HPDE6-E6E7 (cell line): ENCODE measurements at regions not wholly inside any gene's neighbourhood (a gene's known extent, or its start where the extent isn't known, plus 50 kb on each side); places are given as distances from the start of the nearest gene placed in this dataset.
"Not testable (repeated sequence)": the region's sequence is repeated elsewhere in the genome, so short reads cannot be mapped to it uniquely, and the experiment has no call there.

Source experiments
- DNase-seq: peaks from one replicate; pipeline ENCODE4 v3.0.0; 2011; ENCODE audit warnings: missing footprints; ENCODE audit errors: extremely low spot score

DNA sequence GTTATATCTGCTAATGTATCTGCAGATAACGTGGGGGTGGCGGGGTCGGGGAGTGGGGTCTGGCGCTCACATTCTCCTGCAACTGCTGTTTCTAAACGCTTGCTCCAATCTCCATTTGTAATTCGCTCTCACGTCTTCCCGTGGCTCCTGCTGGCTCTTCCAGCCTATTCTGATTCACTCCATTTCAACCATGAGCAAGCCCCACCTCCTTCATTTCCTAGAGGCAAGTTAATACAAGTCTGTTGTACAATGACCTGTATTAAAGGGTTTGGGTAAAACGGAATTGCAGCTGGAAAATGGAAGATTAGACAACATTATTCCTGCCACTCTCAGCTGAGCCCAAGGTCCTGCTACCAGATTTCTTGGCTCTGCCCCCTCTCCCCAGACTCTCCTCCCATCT lies 132.3 kb downstream of the CSNK2A3 start:
- DNase-seq: peak; percentile 73

- DNase-seq: no peak
Measured at GRCh38 chr11:11218629-11218986, 134.4 kb downstream of the CSNK2A3 start.

DNA sequence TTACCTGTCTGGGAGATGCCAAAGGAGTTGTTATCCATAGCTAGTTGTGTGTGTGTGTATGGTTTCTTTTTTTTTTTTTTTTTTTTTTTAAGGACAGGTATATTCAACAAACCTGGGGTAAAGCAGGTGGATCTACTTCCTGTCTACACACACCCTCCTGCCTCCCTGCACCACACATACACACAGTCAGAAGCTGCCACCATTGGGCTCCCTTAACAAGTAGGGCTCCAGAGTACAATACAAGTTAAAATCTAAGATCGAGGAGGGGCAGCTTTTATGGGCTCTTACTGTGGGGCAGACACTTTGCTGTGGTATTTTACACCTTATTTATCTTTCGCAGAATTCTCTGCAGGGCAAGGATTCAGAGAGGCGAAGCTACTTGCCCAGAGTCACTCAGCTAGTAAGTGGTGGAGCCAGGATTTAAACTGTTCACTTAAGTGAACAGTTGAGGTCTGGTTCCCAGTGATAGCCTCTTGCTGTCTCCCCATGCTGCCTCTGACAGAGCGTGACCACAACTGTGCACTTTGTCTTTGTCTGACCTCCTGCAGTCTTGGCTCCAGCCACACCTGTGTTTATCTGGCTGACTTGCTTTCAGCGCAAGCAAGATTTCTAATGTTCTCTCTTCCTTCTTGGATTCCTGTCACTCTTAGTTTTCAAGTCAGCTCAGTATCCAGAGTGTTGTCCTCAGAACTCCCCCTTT lies 135.0 kb downstream of the CSNK2A3 start:
- no peak for DNase-seq

DNA sequence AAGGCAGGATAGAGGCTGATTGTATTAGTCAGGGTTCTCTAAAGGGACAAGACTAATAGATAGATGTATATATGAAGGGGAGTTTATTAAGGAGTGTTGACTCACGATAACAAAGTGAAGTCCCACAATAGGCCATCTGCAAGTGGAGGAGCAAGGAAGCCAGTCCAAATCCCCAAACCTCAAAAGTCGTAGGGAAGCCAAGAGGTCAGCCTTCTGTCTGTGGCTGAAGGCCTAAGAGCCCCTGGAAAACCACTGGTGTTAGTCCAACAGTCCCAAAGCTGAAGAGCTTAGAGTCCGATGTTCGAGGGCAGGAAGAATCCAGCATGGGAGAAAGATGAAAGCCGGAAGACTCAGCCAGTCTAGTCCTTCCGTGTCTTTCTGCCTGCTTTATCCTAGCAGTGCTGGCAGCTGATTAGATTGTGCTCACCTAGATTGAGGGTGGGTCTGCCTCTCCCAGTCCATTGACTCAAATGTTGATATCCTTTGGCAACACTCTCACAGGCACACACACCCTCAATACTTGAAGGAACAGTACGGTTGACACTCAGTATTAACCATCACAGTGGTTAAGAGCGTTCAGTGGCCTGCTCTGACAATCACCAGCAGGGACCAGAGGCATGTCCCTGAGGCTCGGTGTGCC lies 135.6 kb downstream of the CSNK2A3 start:
- DNase-seq: no peak

DNA sequence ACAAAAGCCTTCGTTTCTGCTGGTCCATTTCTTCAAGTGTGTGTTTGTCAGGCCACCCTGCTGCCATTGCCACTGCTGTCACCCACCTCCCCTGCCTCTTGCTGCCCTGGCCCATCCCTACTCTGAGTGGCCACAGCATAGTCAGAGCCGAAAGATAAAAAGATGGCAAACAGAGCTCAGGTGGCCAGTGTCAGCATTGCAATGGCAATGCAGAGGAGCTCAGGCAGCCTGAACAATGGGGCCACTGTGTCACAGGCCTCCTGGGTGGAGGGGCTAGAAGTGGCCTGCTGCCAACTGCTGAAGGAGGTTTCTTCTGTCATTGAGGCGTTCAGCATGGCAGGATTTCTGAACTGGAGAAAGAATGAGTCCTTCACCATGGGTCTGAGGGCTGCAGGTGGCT lies 137.1 kb downstream of the CSNK2A3 start:
- DNase-seq: no peak

DNA sequence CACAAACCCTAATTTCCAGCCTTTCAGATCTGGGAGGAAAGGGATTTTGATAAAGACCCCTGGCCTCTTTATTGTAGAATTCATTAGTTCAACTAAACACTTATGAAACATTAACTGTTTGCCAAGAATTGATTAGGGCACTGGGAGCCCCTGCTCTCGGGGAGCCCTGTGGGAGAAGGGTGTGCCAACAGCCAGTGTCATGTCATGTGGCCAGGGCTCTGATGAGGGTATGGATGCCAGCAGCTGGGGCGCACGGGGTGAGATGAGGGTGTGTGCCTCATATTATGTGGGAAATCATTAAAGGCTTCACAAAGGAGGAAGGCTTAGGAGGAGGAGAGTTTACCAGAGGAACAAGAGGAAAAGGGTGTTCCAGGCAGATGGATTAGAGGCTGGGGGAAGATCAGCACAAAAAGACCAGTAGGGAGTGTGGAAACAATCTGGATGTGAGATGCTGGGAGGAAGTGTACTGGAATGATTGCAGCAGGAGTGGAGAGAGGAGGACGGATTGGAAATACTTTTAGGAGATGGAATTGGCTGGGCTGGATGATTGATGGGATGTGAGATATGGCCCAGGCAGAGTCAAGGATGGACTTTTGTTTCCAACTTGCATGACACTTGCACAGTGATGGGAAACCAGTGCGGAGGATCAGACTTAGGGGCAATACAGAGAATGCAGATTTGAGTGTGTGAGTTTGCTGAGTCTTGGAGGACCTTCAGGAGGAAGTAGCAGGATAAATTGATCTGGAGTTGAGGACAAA lies 137.8 kb downstream of the CSNK2A3 start:
- no peak for DNase-seq

GRCh38 chr11:11213117-11213516 lies 139.9 kb downstream of the CSNK2A3 start:
- DNase-seq: no peak

GRCh38 chr11:11211888-11212287 lies 141.2 kb downstream of the CSNK2A3 start:
- no peak for DNase-seq

DNA sequence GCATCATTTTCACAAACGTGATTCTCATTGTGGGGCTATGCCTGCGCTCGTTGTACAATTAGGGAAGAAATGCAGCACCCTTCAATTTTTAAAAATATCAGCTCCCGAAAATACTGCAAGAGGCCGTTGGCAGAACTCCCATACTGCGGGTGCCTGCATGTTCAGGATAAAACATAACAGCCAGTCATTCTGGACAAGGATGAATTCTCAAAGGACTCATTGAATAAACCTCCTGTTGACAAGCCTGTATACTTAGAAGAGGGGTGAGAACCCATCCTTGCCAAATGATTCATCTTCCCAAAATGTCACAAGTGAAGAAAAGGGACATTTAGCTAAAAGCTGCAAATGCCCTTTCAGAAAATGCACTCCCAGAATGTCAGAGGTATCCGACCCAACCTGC lies 141.9 kb downstream of the CSNK2A3 start:
- no peak for DNase-seq

GRCh38 chr11:11210446-11210845 lies 142.6 kb downstream of the CSNK2A3 start:
- no peak for DNase-seq

- no peak for DNase-seq
Measured at GRCh38 chr11:11209967-11210366, 143.1 kb downstream of the CSNK2A3 start.

GRCh38 chr11:11208994-11209393 lies 144.1 kb downstream of the CSNK2A3 start:
- DNase-seq: no peak

- DNase-seq: no peak
Measured at GRCh38 chr11:11207428-11207827, 145.6 kb downstream of the CSNK2A3 start.

- no peak for DNase-seq
Measured at GRCh38 chr11:11206484-11206883, 146.6 kb downstream of the CSNK2A3 start.

DNA sequence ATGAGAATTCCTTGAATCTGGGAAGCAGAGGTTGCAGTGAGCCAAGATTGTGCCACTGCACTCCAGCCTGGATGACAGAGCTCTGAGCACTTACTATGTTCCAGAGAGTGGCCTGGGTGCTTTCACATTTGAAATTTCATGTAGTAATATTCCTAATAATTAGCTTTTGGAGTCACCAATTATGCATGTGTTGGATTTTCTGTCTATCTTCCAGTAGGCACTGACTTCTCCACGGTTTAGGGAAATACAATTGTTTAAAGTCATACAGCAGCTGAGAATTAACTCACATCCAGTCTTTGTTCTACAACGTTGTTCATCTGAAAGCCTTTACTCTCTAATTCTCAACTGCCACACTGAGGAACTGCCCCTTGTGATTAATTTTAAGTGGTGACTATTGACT lies 150.2 kb downstream of the CSNK2A3 start:
- no peak for DNase-seq

DNA sequence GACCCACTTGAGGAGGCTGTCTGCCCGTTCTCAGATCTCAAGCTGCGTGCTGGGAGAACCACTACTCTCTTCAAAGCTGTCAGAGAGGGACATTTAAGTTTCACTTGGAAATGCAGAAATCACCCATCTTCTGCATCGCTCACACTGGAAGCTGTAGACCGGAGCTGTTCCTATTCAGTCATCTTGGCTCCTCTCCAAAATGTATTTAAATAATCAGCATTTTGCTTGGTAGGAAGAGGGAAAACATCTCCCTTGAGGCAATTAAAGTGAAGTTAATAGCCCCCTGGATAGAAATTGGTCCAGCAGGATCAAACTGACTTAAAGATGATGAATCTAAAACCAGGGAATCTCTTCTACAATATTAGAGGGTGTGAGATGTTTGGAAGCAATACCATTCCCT lies 151.7 kb downstream of the CSNK2A3 start:
- not testable (repeated sequence) for DNase-seq

GRCh38 chr11:11192541-11192940 lies 160.5 kb downstream of the CSNK2A3 start:
- no peak for DNase-seq

- DNase-seq: no peak
Measured at GRCh38 chr11:11189506-11189905, 163.5 kb downstream of the CSNK2A3 start.

DNA sequence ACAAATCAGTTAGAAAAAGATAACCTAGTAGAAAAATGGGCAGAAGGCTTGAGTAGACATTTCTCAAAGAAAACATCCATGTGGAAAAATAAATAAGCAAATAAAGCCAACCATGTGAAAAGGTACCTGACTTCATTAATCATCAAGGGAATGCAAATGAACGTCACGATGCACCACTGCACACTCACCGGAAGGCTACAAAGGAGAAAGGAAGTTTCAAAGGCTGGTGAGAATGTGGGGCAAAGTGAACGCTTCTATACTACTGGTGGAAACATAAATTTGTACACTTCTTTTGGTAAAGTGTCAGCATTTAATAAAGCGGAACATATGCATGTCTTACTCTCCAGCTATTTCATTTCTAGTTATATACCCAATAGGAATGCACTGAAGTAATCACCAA lies 166.8 kb downstream of the CSNK2A3 start:
- no peak for DNase-seq

DNA sequence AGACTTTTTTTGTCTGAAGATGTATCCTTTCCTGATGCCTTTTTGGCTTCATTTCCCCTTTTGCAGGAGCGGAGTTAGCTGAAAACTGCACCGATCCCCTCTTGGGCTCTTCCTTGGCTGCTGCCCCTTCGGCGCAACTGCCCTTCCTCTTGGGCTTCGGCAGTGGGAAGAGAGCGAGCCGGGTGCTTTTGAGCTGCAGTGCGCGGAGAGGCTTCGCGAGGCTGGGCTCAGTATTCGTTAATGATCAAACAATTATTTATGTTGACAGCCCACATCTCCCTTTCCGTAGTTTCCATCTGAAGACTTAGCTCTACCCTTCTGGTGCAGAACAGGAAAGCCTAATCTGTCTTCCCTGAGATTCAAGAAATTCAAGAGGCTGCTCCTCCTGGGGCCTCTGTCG lies 170.8 kb downstream of the CSNK2A3 start:
- no peak for DNase-seq

GRCh38 chr11:11178671-11179638 lies 174.1 kb downstream of the CSNK2A3 start:
- DNase-seq: peak; percentile 73
